ENCODE measurements at regions not wholly inside any gene's neighbourhood (a gene's known extent, or its start where the extent isn't known, plus 50 kb on each side); places are given as distances from the start of the nearest gene placed in this dataset.

DNA sequence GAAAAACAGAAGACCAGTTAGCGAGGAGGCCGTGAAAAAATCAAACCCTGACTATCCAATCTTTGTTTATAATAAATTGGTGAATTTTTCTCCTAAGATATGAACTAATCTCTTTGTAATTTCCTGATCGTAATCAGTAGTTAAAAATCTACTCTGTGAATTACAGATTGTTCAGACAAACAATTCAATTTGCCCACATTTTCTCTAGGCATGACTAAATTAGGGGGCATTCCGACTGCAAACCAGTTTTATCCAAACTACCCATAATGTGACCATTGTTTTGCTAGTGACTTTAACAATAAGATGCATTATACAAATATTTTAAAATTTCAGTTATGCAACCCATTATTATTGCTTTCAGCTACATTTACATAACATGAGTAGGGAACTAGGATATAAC is 546.9 kb upstream of the ADAMTS5 start:
- DNase-seq (ENCODE audit: low spot score), result no peak

- DNase-seq (ENCODE audit: low spot score), result no peak
These were observed 546.1 kb upstream of the ADAMTS5 start for GRCh38 chr21:27513016-27513415.

- DNase-seq (ENCODE audit: low spot score), result no peak
These were observed 544.3 kb upstream of the ADAMTS5 start for GRCh38 chr21:27511233-27511632.

DNA sequence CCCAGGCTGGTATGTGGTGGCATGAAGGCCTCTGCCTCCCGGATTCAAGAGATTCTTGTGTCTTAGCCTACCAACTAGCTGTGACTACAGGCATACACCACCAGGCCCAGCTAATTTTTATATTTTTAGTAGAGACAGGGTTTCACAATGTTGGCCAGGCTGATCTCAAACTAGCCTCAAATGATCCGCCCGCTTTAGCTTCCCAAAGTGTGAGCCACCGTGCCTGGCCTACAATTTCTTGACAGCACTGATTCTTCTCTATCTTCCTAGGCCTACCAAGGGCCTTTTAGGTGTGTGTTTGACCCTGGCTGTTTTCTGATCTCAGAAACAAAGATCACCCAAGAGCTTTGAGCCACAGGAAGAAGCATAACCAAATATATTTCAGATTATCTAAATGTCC is 540.8 kb upstream of the ADAMTS5 start:
- DNase-seq (ENCODE audit: low spot score), result no peak

DNA sequence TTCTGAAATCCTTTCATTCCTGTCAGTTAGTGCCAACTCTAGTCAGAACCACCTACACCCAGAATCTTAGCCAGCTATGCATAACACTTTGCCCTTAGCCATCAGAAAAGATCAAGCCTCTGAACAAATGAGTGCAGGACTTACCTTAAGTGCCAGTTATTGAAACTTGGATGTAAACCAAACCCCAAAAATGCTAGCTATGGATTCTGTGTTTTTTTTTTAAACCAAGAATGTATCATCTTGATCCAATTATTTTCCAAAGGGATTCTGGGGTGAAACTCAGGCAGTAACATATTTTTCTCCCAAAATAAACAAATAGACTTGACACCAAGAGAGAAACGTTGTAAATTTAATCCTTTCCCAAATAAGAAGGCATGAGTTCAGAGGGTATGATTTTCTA is 538.6 kb upstream of the ADAMTS5 start:
- peak; percentile 61 for DNase-seq (ENCODE audit: low spot score)

- no peak for DNase-seq (ENCODE audit: low spot score)
These were observed 535.9 kb upstream of the ADAMTS5 start for GRCh38 chr21:27502801-27503200.

DNA sequence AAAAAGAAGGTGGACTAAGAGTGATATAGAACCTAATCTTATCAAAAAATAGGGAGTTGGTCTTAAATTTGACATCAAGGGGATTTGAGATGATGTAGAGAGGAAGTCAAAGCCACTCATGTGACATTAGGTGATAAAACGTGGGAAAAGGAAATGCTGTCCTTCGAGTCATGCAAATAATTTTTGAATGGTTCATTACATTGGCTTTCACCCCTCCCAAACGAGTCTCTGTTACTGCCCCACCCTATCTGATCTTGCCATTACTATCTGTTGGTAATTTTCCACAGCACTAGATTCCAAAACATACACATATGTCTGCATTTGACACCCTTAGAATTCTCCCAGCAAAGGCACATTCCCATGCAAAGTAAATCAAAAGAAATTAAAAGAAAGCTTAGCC is 531.1 kb upstream of the ADAMTS5 start:
- DNase-seq (ENCODE audit: low spot score), result no peak

GRCh38 chr21:27495836-27496235 is 528.9 kb upstream of the ADAMTS5 start:
- DNase-seq (ENCODE audit: low spot score), result no peak

DNA sequence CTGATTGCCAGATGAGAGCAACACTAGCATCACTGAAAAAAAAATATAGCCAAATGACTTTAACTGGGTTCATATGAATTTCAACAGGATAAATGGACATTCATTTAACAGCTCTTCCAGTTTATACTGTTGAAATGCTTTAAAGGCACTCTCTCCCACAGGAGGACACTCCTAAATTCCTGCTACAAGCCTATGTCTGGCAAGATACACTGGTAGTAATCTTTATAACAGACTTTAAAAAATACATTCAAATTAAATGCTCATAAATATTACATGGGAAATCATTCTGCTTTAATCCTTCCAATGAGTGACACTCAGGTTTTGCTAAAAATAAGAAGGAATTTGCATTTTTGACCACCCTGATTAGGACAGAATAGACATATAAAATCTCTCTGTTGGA is 526.7 kb upstream of the ADAMTS5 start:
- no peak for DNase-seq (ENCODE audit: low spot score)

- DNase-seq (ENCODE audit: low spot score), result no peak
These were observed 520.8 kb upstream of the ADAMTS5 start for GRCh38 chr21:27487676-27488075.

DNA sequence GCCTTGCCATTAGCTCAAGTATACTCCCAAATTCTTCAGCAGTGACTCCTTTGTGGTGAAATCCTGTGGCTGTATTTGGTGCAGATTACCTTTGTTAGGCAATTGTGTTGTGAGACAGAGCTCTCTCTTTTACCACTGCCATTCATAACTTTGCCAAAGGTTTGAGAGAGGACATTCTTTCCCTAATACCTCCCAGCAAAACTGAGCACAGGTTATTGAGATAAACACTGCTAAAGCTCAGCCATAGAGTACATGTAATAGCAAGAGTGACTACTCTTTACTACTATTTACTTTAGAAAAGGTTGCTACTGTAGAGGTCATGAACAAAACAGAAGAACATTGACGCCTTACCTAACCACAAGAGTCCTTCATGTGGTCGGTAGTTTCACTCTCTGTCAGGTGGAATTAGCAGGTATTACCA is 514.0 kb upstream of the ADAMTS5 start:
- DNase-seq (ENCODE audit: low spot score), result peak; percentile 59

GRCh38 chr21:27477296-27477695 is 510.4 kb upstream of the ADAMTS5 start:
- peak; percentile 5 for DNase-seq (ENCODE audit: low spot score)

GRCh38 chr21:27476696-27477095 is 509.8 kb upstream of the ADAMTS5 start:
- DNase-seq (ENCODE audit: low spot score), result peak; percentile 61

- no peak for DNase-seq (ENCODE audit: low spot score)
These were observed 508.6 kb upstream of the ADAMTS5 start for GRCh38 chr21:27475363-27475955.

GRCh38 chr21:27467366-27467765 is 500.5 kb upstream of the ADAMTS5 start:
- no peak for DNase-seq (ENCODE audit: low spot score)

DNA sequence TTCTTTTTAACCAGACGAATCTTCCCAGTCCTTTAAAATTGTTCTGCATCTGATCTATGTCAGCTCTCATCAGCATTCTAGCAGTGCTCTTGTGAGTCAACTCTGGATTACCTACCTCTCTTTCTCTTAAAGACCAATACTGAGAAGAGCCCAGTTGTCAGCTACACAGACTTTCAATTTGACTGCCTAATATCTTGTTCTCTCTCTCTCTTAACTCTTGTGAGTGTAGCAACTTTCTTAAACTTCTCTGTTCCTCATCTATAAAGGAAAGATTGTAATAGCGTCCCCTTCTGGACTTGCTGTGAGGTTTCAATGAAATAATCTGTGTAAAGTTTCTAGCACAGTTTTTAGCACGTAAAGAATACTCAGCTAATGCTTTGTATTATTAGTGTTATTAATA is 499.3 kb upstream of the ADAMTS5 start:
- DNase-seq (ENCODE audit: low spot score), result no peak

DNA sequence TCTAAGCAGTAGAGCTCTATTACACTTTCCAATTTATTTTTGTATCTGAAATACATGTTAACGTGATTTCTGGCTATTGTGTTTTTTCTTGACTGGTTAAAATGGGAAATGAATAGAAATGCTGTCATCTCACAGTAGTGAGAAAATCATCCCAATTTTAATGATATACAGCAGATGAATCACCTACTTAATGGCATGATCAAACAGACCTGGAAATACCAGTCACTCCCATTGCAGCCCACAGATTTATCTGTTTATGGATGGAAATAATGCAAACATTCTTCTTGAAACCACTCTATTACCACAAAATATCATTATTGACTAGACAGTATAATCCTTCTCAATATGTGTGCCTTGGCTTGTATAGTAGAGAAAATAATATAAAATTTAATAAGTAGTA is 497.8 kb upstream of the ADAMTS5 start:
- DNase-seq (ENCODE audit: low spot score), result no peak

- DNase-seq (ENCODE audit: low spot score), result no peak
These were observed 495.8 kb upstream of the ADAMTS5 start for GRCh38 chr21:27462726-27463125.

DNA sequence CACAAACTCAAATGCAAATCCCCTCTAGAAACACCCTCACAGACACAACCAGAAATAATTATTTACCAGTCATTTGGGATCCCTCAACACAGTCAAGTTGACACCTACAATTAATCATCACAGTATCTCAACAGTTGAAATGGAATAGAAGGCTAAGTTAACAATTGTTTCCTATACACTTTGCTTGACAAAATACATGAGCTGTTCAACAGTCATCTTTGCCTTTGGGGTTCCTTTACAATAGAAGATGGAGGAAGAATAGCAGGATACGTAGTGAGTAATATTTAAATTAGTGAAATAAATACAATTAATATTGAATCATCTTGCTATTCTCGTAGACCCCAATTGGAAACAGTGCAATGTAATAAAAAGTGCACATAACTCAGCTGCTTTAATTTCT is 487.3 kb upstream of the ADAMTS5 start:
- DNase-seq (ENCODE audit: low spot score), result no peak

- no peak for DNase-seq (ENCODE audit: low spot score)
These were observed 484.2 kb upstream of the ADAMTS5 start for GRCh38 chr21:27451116-27451515.

DNA sequence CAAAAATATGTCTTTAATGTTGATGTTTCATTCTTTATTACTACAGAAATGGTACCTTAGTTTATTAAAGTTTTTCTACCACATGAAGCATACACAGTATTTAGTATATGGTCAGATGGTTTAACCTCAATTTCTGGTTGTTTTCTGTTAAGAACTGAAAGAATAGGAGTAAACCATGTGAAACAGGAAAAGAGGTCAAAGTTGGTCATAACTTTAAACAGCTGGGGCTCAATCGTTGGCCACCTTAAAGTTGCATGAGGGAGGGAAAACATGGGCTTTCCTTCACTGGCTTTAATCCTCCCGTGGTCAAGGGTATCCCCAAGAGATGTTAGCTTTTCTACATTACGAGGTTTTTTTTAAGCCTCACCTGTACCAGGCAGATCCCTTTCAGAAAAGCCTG is 483.3 kb upstream of the ADAMTS5 start:
- no peak for DNase-seq (ENCODE audit: low spot score)

DNA sequence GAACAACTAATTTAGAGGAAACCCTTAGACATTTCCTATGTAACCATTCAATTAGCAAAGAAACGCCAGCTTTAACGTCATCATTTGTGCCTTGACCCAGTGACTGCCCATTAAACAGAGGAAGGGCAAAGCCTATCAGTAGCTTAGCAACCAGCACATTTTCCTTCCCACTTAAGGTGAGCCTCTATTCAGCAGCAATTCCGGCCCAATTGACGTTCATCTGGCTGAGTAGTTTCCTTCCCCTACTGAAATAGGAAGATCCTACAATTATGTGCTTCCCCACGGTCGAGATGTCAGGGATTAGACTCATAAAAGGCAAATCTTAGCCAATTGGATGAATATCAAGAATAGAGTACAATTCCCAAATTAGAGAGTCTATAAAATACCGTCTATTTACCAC is 482.1 kb upstream of the ADAMTS5 start:
- DNase-seq (ENCODE audit: low spot score), result no peak

DNA sequence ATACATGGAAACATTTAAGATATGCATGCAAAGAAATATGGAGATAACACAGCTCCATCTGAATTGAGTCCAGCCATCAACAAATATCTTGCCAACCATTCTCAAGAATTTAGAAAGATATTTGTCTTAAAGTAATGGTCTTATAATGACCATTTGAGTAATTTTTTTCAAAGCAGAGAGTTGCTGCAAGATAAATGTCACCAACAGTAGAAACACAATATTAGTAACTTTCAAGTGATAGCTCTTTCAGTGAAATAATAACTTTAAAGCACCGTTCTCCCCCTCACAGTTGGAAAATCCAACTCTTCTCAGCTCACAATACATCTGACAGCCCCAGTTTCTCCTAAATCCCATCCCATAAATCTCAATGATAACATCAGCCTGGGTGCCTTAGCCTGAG is 481.0 kb upstream of the ADAMTS5 start:
- DNase-seq (ENCODE audit: low spot score), result no peak

DNA sequence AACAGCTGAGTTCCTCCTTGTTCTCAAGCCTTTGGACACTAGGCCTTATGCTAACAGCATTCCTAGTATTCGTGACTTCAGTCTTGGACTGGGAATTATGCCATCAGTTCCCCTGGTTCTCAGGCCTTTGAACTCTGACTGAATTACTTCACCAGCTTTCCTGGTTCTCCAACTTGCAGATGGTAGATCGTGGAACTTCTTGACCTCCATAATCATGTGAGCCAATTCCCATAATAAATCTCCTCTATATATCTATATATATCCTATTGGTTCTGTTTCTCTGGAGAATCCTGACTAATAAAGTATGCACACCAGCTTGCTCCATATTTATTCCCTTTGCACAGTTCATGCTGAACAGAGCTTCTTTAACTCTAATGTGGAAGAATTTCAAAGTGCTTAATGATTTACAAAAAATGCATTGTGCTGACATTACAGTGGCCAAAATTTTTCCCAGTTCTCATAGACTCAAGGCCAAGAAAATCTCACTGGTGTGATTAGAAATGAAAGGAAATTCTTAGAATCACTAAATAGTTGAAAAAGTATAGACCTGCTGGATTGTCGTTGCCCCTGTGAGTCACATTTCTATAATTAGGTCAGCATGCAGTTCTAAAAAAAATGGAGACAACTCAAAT is 462.9 kb upstream of the ADAMTS5 start:
- peak; percentile 55 for DNase-seq (ENCODE audit: low spot score)
